SK-N-SH (cell line): ENCODE measurements at regions not wholly inside any gene's neighbourhood (a gene's known extent, or its start where the extent isn't known, plus 50 kb on each side); places are given as distances from the start of the nearest gene placed in this dataset.

Experiments
- CHD2 ChIP-seq: fragments of 150-350 bp; IDR thresholded peaks from 2 replicates; pipeline ENCODE4 v1.6.1; 2018; ENCODE audit warnings: low read length; ENCODE audit not compliant: partially characterized antibody
- CTCF ChIP-seq: fragments of 200-600 bp; sonication (generic); IDR thresholded peaks from 2 replicates; pipeline ENCODE4 v1.6.1; 2017; ENCODE audit warnings: antibody characterized with exemption, mild to moderate bottlenecking, moderate library complexity
- EZH2phosphoT487 ChIP-seq: fragments of 200-600 bp; sonication (generic); IDR thresholded peaks from 2 replicates; pipeline ENCODE4 v1.6.1; 2017; ENCODE audit warnings: low read depth, mixed run types, mild to moderate bottlenecking, antibody characterized with exemption, moderate library complexity, borderline replicate concordance
- FOXM1 ChIP-seq: IDR thresholded peaks from 2 replicates; pipeline ENCODE4 v1.4.0; 2012; ENCODE audit warnings: low read depth, mild to moderate bottlenecking
- JUND ChIP-seq: IDR thresholded peaks from 2 replicates; pipeline ENCODE4 v1.4.0; 2012
- MXI1 ChIP-seq: IDR thresholded peaks from 2 replicates; pipeline ENCODE4 v1.6.1; 2012; ENCODE audit warnings: mild to moderate bottlenecking, low read depth, low read length, improper control_type of control experiment
- PBX3 ChIP-seq: IDR thresholded peaks from 2 replicates; pipeline ENCODE4; 2012
- POLR2AphosphoS5 ChIP-seq: IDR thresholded peaks from 2 replicates; pipeline ENCODE4 v1.6.1; 2012; ENCODE audit warnings: low read depth, low read length
- RAD21 ChIP-seq: IDR thresholded peaks from 2 replicates; pipeline ENCODE4 v1.6.1; 2012; ENCODE audit warnings: mild to moderate bottlenecking, low read length
- RFX5 ChIP-seq: IDR thresholded peaks from 2 replicates; pipeline ENCODE4 v1.6.1; 2012; ENCODE audit warnings: mild to moderate bottlenecking, improper control_type of control experiment, low read length
- YY1 ChIP-seq: IDR thresholded peaks from 2 replicates; pipeline ENCODE4 v1.4.0; 2012; ENCODE audit warnings: low read depth, mild to moderate bottlenecking
- ZBTB33 ChIP-seq: IDR thresholded peaks from 2 replicates; pipeline ENCODE4 v1.4.0; 2012; ENCODE audit warnings: low read depth, borderline replicate concordance
- TF ChIP-seq, protein P1 (sequence below): IDR thresholded peaks from 2 replicates; pipeline ENCODE4 v1.4.0; 2012; ENCODE audit warnings: low read depth

GRCh38 chr11:104700609-104701008 lies 197.7 kb downstream of the CASP12 start:
- TF ChIP-seq POLR2AphosphoS5 = no peak
- no peak for TF ChIP-seq EZH2phosphoT487
- TF ChIP-seq, protein P1, sequence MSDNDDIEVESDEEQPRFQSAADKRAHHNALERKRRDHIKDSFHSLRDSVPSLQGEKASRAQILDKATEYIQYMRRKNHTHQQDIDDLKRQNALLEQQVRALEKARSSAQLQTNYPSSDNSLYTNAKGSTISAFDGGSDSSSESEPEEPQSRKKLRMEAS = no peak
- no peak for TF ChIP-seq FOXM1
- TF ChIP-seq MXI1 = no peak
- no peak for TF ChIP-seq ZBTB33
- TF ChIP-seq JUND = no peak
- no peak for TF ChIP-seq CTCF
- TF ChIP-seq CHD2 = no peak
- no peak for TF ChIP-seq YY1
- no peak for TF ChIP-seq RFX5
- TF ChIP-seq RAD21 = no peak
- TF ChIP-seq PBX3 = peak; percentile 21; the same call in 1 of the 2 replicates
